ENCODE measurements at regions not wholly inside any gene's neighbourhood (a gene's known extent, or its start where the extent isn't known, plus 50 kb on each side); places are given as distances from the start of the nearest gene placed in this dataset.

GRCh38 chr2:2906091-2906490 is 471.5 kb downstream of the EIPR1 start:
- peaks cover 9% of the 10 kb centered on the region for H3K9me3 Mint-ChIP-seq (ENCODE audit: unreplicated experiment)
- no peak for TF ChIP-seq CTCF (IDR thresholded peaks at IDR 0.05; ENCODE audit: partially characterized antibody, unreplicated experiment)

GRCh38 chr2:2904721-2905350 is 472.8 kb downstream of the EIPR1 start:
- Mint-ChIP-seq H3K4me1 (ENCODE audit: low read depth, unreplicated experiment) (peaks cover 36% of the 10 kb centered on the region), H3K27me3 (ENCODE audit: unreplicated experiment) (peaks cover 6% of the 10 kb centered on the region), H3K9me3 (ENCODE audit: unreplicated experiment) (peaks cover 9% of the 10 kb centered on the region), H3K4me3 (ENCODE audit: unreplicated experiment) (peak overlapping the region; percentile 61), H3K27ac (ENCODE audit: unreplicated experiment) (peak overlapping the region; percentile 62), H3K36me3 (ENCODE audit: unreplicated experiment) (peaks cover 5% of the 10 kb centered on the region)
- TF ChIP-seq CTCF (IDR thresholded peaks at IDR 0.05; ENCODE audit: partially characterized antibody, unreplicated experiment) = no peak
- DNase-seq = peak; percentile 59

More at GRCh38 chr2:2906091-2906490, 471.5 kb downstream of the EIPR1 start:
- Mint-ChIP-seq H3K4me1 (ENCODE audit: low read depth, unreplicated experiment) (peaks cover 39% of the 10 kb centered on the region), H3K4me3 (ENCODE audit: unreplicated experiment) (no peak overlapping the region), H3K27ac (ENCODE audit: unreplicated experiment) (no peak overlapping the region), H3K36me3 (ENCODE audit: unreplicated experiment) (peaks cover 5% of the 10 kb centered on the region), H3K27me3 (ENCODE audit: unreplicated experiment) (peaks cover 6% of the 10 kb centered on the region)
- DNase-seq = no peak

- Mint-ChIP-seq H3K27me3 (ENCODE audit: unreplicated experiment) (peaks cover 6% of the 10 kb centered on the region), H3K36me3 (ENCODE audit: unreplicated experiment) (peaks cover 5% of the 10 kb centered on the region), H3K4me1 (ENCODE audit: low read depth, unreplicated experiment) (peaks cover 36% of the 10 kb centered on the region), H3K4me3 (ENCODE audit: unreplicated experiment) (no peak overlapping the region), H3K9me3 (ENCODE audit: unreplicated experiment) (peaks cover 9% of the 10 kb centered on the region), H3K27ac (ENCODE audit: unreplicated experiment) (peak overlapping the region; percentile 66)
- no peak for TF ChIP-seq CTCF (IDR thresholded peaks at IDR 0.05; ENCODE audit: partially characterized antibody, unreplicated experiment)
- no peak for DNase-seq
These were observed 474.9 kb downstream of the EIPR1 start for GRCh38 chr2:2902547-2903281.

GRCh38 chr2:2901384-2902345 is 476.0 kb downstream of the EIPR1 start:
- Mint-ChIP-seq H3K4me1 (ENCODE audit: low read depth, unreplicated experiment) (peaks cover 31% of the 10 kb centered on the region), H3K9me3 (ENCODE audit: unreplicated experiment) (peaks cover 7% of the 10 kb centered on the region), H3K27ac (ENCODE audit: unreplicated experiment) (peak overlapping the region; percentile 75), H3K27me3 (ENCODE audit: unreplicated experiment) (peaks cover 6% of the 10 kb centered on the region), H3K36me3 (ENCODE audit: unreplicated experiment) (peaks cover 5% of the 10 kb centered on the region), H3K4me3 (ENCODE audit: unreplicated experiment) (no peak overlapping the region)
- no peak for TF ChIP-seq CTCF (IDR thresholded peaks at IDR 0.05; ENCODE audit: partially characterized antibody, unreplicated experiment)
- DNase-seq = no peak

All from glutamatergic neuron (in vitro differentiated cells).